ENCODE measurements at regions not wholly inside any gene's neighbourhood (a gene's known extent, or its start where the extent isn't known, plus 50 kb on each side); places are given as distances from the start of the nearest gene placed in this dataset.

DNA sequence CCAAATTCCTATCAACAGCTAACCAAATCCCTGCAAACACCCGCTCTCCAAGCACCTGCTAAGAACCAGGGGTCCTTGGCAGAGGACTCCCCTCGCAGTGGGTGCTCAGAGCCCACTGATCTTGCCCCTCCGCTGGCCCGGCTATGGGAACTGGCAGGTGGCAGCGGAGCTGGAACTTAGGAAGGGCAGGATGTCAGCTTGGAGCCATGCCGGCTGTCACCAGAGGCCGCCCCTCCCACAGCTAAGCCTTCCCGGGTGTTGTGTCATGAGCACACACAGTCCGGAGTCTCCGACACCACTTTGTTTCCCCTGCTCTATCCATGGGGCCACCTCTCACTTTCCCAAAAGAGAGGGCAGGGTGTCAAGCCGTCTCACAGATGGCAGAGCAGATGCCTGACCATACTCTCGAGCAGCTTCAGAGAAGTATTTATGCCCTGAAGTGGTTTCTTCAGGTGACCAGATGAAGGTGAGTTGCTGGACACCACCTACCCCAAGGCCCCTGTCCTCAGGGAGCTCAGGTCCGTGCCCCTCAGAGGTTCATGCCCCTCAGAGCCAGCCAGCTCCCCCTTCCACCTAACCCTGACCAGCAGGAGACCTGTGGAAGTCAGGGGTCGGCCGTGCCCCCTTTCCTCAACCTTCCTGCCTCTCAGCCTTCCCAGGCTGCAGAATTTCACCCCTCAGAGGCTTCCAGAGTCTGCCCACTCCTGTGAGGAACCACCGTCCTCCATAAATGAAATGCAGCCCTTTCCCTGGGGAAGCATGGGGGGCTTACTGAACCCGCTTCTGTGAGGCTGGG is 545.7 kb upstream of the B3GAT1 start:
- TF ChIP-seq POLR2A (IDR thresholded peaks at IDR 0.05; ENCODE audit: low read length) (no peak), GATA1 (IDR thresholded peaks at IDR 0.05; ENCODE audit: low read depth, low read length) (no peak)
